ENCODE measurements at regions not wholly inside any gene's neighbourhood (a gene's known extent, or its start where the extent isn't known, plus 50 kb on each side); places are given as distances from the start of the nearest gene placed in this dataset.
"Not testable (repeated sequence)": the region's sequence is repeated elsewhere in the genome, so short reads cannot be mapped to it uniquely, and the experiment has no call there.

- not testable (repeated sequence) for TF ChIP-seq ARNTL (CRISPR knock-in tag; IDR thresholded peaks at IDR 0.05; ENCODE audit: borderline replicate concordance, low read depth); TOX (CRISPR knock-in tag; IDR thresholded peaks at IDR 0.05; ENCODE audit: borderline replicate concordance); CREB5 (CRISPR knock-in tag; IDR thresholded peaks at IDR 0.05; ENCODE audit: low read depth); OSR1 (CRISPR knock-in tag; IDR thresholded peaks at IDR 0.05); ESRRG (CRISPR knock-in tag; IDR thresholded peaks at IDR 0.05)
Observed at GRCh38 chr21:13969002-13969401, 241.8 kb downstream of the LIPI start.
